Stimulated activated effector memory CD8-positive, alpha-beta T cell treated with anti-CD3 and anti-CD28 coated beads, Interleukin-12 subunit alpha, Interleukin-12 subunit beta, amount 100 ng/mL, for 72 hours (primary cell): ENCODE measurements at regions not wholly inside any gene's neighbourhood (a gene's known extent, or its start where the extent isn't known, plus 50 kb on each side); places are given as distances from the start of the nearest gene placed in this dataset.

Experiments
- ATAC-seq: fragments of 150-1000 bp; cut with Tn5 transposase; 2 replicates; pipeline ENCODE4 v1.10.0; 2021
- DNase-seq, 2 donors: peaks; one replicate each; pipeline ENCODE4 v3.0.0; 2021 to 2022; ENCODE audit warnings: low spot score in 2 of 2
- H3K27ac Mint-ChIP-seq: one replicate; pipeline ENCODE4 v1.8.0; 2022; ENCODE audit warnings: mild to moderate bottlenecking, mixed read lengths
- H3K36me3 Mint-ChIP-seq: one replicate; pipeline ENCODE4 v1.8.0; 2022; ENCODE audit warnings: mild to moderate bottlenecking, mixed read lengths
- H3K4me1 Mint-ChIP-seq: one replicate; pipeline ENCODE4 v1.8.0; 2022; ENCODE audit warnings: mixed read lengths
- H3K4me3 Mint-ChIP-seq: one replicate; pipeline ENCODE4 v1.8.0; 2022; ENCODE audit warnings: mild to moderate bottlenecking, mixed read lengths
- H3K9me3 Mint-ChIP-seq: one replicate; pipeline ENCODE4 v1.8.0; 2022; ENCODE audit warnings: mixed read lengths

DNA sequence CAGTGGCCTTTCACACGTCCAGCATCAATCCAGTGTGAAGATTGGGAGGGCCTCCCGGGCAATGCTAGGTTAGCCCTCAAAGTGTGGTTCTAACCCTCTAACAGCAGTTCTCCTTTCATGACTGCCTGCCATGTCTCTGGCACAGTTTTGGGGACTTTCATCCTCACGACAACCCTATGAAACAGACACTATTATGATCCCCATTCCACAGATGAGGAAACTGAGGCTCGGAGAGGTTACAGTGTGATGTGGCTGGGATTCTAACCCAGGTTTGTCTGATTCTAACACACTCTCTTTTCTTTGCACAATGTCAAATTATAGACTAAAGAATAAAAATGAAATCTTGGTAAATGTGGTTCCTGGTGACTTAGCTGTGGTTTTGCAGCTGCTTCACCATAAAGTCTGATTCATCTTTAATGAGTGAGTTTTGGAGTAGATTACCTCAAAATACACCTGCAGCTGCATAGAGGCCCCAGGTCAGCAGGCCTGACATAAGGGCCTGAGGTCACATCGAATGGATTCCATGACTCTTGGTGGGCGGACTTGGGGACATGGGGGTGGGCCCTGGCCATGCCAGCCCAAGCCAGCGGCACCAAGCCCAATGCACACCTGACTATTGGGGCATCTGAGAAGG, 214.4 kb downstream of the GLI2 start:
- DNase-seq = no peak

GRCh38 chr2:120951693-120952092, 216.0 kb downstream of the GLI2 start:
- Mint-ChIP-seq H3K4me3 (no peak overlapping the region), H3K4me1 (no peaks in the 10 kb centered on the region), H3K36me3 (no peaks in the 10 kb centered on the region), H3K27ac (no peak overlapping the region), H3K9me3 (no peaks in the 10 kb centered on the region)
- ATAC-seq (no peak), DNase-seq (no peak)

More for the DNA sequence above, 214.4 kb downstream of the GLI2 start:
- no peak overlapping the region for H3K4me3 Mint-ChIP-seq
- no peak for ATAC-seq
- no peak overlapping the region for H3K27ac Mint-ChIP-seq
- H3K36me3 Mint-ChIP-seq = no peaks in the 10 kb centered on the region
- no peaks in the 10 kb centered on the region for H3K9me3 Mint-ChIP-seq
- no peaks in the 10 kb centered on the region for H3K4me1 Mint-ChIP-seq

DNA sequence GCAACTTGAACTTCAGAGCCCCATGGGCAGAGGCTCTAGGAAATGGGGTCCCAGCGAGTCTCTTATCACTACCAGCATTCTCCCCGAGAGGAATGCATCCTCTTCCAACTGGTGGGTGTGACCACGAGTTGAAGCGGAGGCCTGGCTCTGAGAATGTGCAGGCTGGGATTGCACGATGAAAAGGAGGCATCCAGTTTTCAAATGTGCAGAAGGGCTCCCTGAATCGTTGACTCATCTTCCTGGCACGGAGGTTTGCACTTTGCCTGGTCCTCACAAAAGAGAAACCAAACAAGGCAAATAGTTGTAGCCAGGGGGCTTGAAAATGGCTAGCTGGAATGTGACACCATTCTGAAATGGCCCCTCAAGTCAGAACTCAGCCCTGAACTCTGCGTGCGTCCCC, 216.7 kb downstream of the GLI2 start:
- no peak for DNase-seq
- H3K27ac Mint-ChIP-seq = no peak overlapping the region
- H3K4me3 Mint-ChIP-seq = no peak overlapping the region
- peaks cover 2% of the 10 kb centered on the region for H3K9me3 Mint-ChIP-seq
- no peaks in the 10 kb centered on the region for H3K36me3 Mint-ChIP-seq
- no peaks in the 10 kb centered on the region for H3K4me1 Mint-ChIP-seq
- no peak for ATAC-seq

- Mint-ChIP-seq H3K9me3 (peaks cover 4% of the 10 kb centered on the region), H3K27ac (no peak overlapping the region), H3K36me3 (no peaks in the 10 kb centered on the region), H3K4me1 (no peaks in the 10 kb centered on the region), H3K4me3 (no peak overlapping the region)
- DNase-seq (no peak), ATAC-seq (no peak)
These were observed 217.5 kb downstream of the GLI2 start for GRCh38 chr2:120953066-120953756.

DNA sequence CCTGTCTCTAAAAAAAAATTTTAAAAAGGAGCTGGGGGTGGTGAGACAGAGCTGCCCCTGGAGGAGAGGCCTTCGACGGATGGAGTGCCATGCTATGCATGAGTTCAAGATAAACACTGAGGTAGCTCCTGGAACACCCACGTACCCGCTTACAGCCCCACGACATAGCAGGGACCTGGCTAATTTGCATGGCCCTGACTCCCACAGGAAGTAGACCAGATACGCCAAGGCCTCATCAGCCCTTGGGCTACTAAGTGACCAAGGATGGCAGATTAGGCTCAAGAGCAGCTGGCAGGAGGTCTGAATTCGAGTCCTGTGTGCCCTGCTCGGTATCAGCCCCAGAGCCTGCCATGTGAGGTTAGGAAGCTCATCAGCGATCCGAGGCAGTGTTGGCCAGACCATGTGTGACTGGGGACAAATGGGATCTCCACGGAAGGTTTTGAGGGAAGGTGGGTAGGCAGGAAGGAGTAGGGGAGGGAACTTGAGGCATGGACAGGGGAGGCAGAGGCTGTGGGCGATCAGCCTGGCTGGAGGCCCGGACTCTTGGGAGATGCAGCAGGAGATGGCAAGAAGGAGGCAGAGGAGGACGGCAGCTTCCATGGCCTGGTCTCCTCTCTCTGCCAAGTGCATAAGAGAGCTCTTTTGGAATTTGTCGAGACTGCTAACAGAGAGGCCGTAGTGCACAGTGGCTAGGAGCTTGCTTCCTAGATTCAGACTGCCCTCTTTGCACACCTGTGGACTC, 218.3 kb downstream of the GLI2 start:
- no peak for DNase-seq
- Mint-ChIP-seq H3K36me3 (no peaks in the 10 kb centered on the region), H3K4me1 (no peaks in the 10 kb centered on the region), H3K4me3 (no peak overlapping the region), H3K9me3 (peaks cover 4% of the 10 kb centered on the region), H3K27ac (no peak overlapping the region)
- ATAC-seq = no peak

GRCh38 chr2:120954939-120955338, 219.3 kb downstream of the GLI2 start:
- DNase-seq (no peak), ATAC-seq (no peak)
- H3K36me3 Mint-ChIP-seq = no peaks in the 10 kb centered on the region
- H3K9me3 Mint-ChIP-seq = peaks cover 4% of the 10 kb centered on the region
- H3K4me1 Mint-ChIP-seq = no peaks in the 10 kb centered on the region
- no peak overlapping the region for H3K27ac Mint-ChIP-seq
- H3K4me3 Mint-ChIP-seq = no peak overlapping the region

DNA sequence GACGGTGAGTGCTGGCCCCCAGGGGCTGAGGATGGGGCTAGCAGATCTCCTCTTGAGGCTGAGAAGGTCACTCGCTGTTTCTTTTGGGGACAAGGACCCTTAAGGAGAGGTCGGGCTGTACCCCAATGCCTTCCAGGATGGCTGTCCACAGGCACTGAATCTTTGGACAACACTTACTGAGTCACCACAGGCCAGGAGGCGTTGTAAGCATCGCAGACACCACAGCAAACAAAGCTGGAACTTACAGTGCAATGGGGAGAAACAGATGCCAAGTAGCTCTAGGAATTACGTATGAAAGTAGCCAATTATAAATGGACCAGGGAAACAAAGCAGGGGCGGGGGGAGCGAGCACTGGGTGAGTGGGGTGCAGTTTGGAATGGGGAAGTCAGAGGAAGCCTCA, 219.8 kb downstream of the GLI2 start:
- Mint-ChIP-seq H3K27ac (no peak overlapping the region), H3K9me3 (peaks cover 4% of the 10 kb centered on the region), H3K4me3 (no peak overlapping the region), H3K4me1 (no peaks in the 10 kb centered on the region), H3K36me3 (no peaks in the 10 kb centered on the region)
- no peak for ATAC-seq
- DNase-seq = no peak

DNA sequence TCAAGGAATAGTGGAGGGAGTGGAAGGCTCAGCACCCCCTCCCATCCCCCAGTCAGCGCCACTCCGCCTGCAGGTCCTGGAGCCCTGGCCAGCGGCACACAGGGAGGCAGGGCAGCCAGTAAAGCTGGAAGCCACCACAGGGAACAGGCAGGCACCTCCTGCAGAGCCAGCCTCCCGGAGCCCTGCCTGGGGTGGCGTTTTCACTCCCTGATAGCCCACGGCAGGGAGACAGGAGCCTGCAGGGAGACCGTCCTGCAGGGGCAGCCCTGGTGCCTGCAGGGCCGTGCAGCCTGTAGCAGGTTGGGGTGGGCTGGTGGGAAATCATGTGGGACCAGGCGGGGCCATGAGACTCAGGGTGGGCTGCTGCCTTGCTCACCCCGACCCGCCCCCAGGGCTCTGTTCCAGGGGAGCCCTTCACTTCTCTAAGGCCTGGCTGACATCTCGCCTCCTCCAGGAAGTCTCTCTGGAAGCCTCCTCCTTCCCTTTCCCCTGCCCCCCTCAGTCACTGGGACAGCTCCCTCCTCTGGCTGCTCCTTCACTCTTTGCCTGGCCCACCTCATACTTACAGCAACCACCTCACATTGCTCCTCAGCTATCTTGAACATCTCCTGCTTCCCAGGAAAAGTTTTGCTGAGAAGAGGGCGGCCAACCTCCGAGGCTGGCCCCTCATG, 221.0 kb downstream of the GLI2 start:
- no peaks in the 10 kb centered on the region for H3K4me1 Mint-ChIP-seq
- no peaks in the 10 kb centered on the region for H3K36me3 Mint-ChIP-seq
- ATAC-seq (no peak), DNase-seq (no peak)
- no peak overlapping the region for H3K27ac Mint-ChIP-seq
- H3K4me3 Mint-ChIP-seq = no peak overlapping the region
- H3K9me3 Mint-ChIP-seq = peaks cover 4% of the 10 kb centered on the region

- H3K36me3 Mint-ChIP-seq = no peaks in the 10 kb centered on the region
- no peak overlapping the region for H3K27ac Mint-ChIP-seq
- ATAC-seq (no peak), DNase-seq (no peak)
- H3K4me3 Mint-ChIP-seq = no peak overlapping the region
- H3K9me3 Mint-ChIP-seq = peaks cover 4% of the 10 kb centered on the region
- no peaks in the 10 kb centered on the region for H3K4me1 Mint-ChIP-seq
These were observed 222.2 kb downstream of the GLI2 start for GRCh38 chr2:120957905-120958304.

- Mint-ChIP-seq H3K9me3 (peaks cover 4% of the 10 kb centered on the region), H3K4me1 (no peaks in the 10 kb centered on the region), H3K4me3 (no peak overlapping the region), H3K36me3 (no peaks in the 10 kb centered on the region), H3K27ac (no peak overlapping the region)
- DNase-seq (no peak), ATAC-seq (no peak)
These were observed 223.1 kb downstream of the GLI2 start for GRCh38 chr2:120958623-120959366.

- Mint-ChIP-seq H3K36me3 (no peaks in the 10 kb centered on the region), H3K9me3 (peaks cover 4% of the 10 kb centered on the region), H3K4me1 (no peaks in the 10 kb centered on the region), H3K27ac (no peak overlapping the region), H3K4me3 (no peak overlapping the region)
- no peak for ATAC-seq
- no peak for DNase-seq
These were observed 223.8 kb downstream of the GLI2 start for GRCh38 chr2:120959426-120959825.

DNA sequence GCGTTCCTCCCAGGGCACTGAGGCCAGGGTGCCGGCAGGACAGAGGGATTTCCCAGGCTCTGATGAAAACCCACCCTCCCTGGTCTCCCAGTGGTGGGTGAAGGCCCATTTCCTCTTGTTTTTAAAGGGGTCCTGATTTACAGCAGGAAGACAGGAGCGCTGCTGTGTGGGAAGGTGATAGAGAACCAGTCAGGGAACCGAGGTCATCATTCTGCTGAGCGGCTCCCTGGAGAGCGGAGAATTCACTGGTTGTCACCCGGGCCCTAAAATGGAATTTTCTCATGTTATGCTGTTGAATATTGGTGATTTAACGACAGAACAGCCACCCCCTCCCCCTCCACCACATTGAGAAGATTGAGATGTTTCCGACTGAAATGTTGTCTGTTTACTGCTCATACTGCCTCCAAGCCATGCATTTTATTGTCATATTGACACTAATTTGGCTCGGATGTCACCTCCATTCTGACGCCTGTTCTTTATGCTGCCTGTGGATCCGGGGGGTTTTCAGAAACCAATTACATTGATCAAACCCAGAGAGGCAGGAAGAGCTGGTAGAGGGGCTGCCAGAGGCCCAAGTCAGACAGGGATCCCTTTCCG, 225.2 kb downstream of the GLI2 start:
- Mint-ChIP-seq H3K27ac (no peak overlapping the region), H3K4me1 (no peaks in the 10 kb centered on the region), H3K9me3 (peaks cover 4% of the 10 kb centered on the region), H3K4me3 (no peak overlapping the region), H3K36me3 (no peaks in the 10 kb centered on the region)
- DNase-seq (no peak), ATAC-seq (no peak)

- H3K4me3 Mint-ChIP-seq = no peak overlapping the region
- no peak overlapping the region for H3K27ac Mint-ChIP-seq
- peaks cover 4% of the 10 kb centered on the region for H3K9me3 Mint-ChIP-seq
- no peaks in the 10 kb centered on the region for H3K36me3 Mint-ChIP-seq
- H3K4me1 Mint-ChIP-seq = no peaks in the 10 kb centered on the region
- DNase-seq (no peak), ATAC-seq (no peak)
These were observed 225.7 kb downstream of the GLI2 start for GRCh38 chr2:120961396-120961795.

DNA sequence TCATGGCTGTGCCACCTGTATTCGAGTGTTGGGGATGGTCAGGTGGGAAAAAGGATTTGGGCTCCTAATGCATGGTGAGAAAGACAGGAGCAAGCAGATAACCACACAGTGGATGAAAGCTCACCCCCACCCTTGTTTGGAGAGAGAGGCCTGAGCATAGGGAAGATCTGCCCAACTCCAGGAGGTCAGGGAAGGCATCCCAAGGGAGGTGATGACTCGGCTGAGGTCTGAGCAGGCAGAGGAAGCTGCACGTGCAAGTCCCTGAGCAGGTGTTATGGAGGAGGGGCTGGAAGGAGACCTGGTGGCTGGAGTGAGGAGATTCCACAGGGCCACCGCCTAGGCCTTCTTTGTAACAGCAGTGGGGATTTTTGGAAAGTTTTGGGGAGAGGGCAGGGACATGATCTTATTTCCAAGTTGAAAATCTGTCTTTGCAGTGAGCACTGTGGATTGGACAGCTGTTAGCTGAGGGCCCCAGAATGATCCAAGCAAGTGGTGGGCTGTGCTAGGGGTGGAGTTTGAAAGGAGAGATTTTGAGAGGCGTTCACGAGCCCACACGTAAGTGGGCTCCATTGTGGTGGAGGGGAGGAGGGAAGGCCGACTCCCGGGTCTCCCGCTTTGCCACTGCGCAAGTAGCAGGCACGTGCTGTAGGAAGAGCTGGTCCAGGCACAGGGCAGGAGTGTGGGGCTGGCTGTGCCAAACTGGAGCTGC, 228.5 kb downstream of the GLI2 start:
- H3K9me3 Mint-ChIP-seq = no peaks in the 10 kb centered on the region
- H3K4me3 Mint-ChIP-seq = no peak overlapping the region
- H3K36me3 Mint-ChIP-seq = no peaks in the 10 kb centered on the region
- DNase-seq (no peak), ATAC-seq (no peak)
- no peak overlapping the region for H3K27ac Mint-ChIP-seq
- no peaks in the 10 kb centered on the region for H3K4me1 Mint-ChIP-seq
